NOMO-1 treated with DMSO at 0.1 percent for 48 hours (cell line): ENCODE measurements at regions not wholly inside any gene's neighbourhood (a gene's known extent, or its start where the extent isn't known, plus 50 kb on each side); places are given as distances from the start of the nearest gene placed in this dataset.

Experiments
- DNase-seq: peaks from one replicate; lab custom pipeline; 2025; ENCODE audit not compliant: unreplicated experiment; lab: John Stamatoyannopoulos, UW

GRCh38 chr7:121623130-121623872 lies 227.2 kb upstream of the FAM3C start:
- DNase-seq: no peak

GRCh38 chr7:121621937-121622336 lies 225.8 kb upstream of the FAM3C start:
- no peak for DNase-seq

DNA sequence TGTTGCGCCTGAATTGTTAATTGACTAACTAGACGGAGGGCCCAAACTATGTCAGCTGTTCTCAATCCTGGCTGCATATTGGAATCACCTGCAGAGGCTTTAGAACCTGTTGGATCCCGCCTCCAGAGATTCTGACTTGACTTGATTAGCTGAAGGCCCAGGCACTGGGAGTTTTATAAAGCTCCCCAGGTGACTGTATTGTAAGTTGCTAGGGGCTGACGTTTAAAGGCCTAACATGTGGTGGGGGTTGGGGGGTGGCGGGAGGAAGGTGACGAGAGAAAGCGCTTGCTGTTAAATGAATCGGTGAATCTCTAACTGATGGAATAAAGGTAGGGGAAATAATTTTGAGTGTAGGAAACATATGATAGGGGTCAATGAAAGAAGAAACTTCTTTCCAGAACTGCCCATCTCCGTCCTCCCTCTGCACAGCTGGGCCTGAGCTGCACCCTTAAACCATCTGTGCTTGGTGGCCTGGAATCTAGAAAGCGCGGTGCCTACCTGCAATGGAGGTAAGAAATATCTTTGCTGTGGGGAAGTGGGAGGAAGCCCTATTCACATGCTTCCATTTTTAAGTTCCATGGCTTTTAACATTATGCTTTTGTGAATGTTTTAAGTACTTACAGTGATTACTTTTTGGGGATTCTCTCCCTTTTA lies 225.0 kb upstream of the FAM3C start:
- no peak for DNase-seq

GRCh38 chr7:121620206-121620605 lies 224.1 kb upstream of the FAM3C start:
- no peak for DNase-seq

GRCh38 chr7:121618182-121618581 lies 222.1 kb upstream of the FAM3C start:
- DNase-seq: no peak

DNA sequence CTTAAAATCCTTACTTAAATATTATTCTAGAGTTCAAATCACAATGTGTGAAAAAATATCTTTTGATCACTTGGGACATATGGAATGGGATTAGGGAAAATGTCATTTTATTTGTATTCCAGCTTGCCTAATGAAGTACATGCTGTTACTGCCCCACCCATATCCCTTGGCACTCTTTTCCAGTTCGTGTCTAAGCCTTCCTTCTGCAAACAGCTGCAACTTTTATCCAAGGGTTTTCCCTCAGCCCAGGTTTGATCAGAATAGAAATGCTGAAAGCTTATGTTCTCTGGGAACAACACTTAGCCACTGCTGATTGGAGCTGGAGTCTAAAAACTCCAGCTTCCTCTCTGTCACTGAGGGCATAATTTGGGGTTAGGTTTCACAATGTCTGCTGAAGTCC lies 214.1 kb upstream of the FAM3C start:
- no peak for DNase-seq

- no peak for DNase-seq
Measured at GRCh38 chr7:121609208-121609607, 213.1 kb upstream of the FAM3C start.

DNA sequence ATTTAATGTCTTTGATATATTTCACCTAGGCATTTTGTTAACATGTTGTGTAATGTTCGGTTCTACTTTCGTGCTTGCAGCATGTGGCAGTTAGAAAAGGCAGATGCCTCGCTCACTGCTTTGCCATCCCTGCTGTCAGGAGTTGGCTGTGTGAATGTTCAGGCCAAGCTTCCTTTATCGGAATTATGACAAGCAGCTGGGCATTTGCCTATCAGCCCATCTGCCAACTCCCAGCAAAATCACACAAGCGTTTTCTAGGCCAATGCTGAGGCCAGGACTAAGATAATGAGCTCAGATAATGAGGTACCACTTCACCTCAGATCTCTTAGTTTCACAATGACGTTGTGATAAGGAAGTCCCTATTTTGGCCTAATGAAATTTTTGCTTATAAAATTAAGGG lies 212.7 kb upstream of the FAM3C start:
- DNase-seq: no peak

DNA sequence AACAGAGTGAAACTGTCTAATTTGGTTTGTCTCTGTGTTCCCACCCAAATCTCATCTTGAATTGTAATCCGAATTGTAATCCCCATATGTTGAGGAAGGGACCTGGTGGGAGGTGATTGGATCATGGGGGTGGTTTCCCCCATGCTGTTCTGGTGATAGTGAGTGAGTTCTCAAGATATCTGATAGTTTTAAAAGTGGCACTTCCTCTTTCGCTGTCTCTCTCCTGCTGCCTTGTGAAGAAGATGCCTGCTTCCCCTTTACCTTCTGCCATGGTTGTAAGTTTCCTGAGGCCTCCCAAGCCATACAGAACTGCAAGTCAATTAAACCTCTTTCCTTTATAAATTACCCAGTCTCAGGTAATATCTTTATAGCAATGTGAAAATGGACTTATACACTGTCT lies 212.1 kb upstream of the FAM3C start:
- DNase-seq: peak; percentile 0

- DNase-seq: no peak
Measured at GRCh38 chr7:121605317-121605680, 209.2 kb upstream of the FAM3C start.

GRCh38 chr7:121604627-121605316 lies 208.7 kb upstream of the FAM3C start:
- no peak for DNase-seq

GRCh38 chr7:121603886-121604285 lies 207.8 kb upstream of the FAM3C start:
- no peak for DNase-seq

DNA sequence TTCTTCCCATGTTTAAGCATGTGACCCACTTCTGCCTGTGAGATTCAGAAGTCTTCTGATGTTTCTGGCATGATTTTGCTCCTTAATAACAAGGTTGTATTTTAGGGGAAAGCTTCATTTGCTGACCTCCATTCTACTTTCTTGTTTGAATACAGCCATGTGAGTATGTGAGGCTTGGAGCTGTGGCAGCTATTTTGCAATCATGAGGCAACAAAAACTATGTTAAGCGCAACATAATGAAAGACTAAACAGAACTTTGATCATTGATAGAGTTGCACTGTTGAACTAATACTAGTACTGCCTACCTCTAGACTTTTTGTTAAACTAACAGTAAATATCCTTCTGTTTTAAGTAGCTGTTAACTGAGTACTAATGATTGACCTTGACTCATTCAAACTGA lies 203.8 kb upstream of the FAM3C start:
- no peak for DNase-seq

- DNase-seq: no peak
Measured at GRCh38 chr7:121595758-121596696, 199.9 kb upstream of the FAM3C start.

DNA sequence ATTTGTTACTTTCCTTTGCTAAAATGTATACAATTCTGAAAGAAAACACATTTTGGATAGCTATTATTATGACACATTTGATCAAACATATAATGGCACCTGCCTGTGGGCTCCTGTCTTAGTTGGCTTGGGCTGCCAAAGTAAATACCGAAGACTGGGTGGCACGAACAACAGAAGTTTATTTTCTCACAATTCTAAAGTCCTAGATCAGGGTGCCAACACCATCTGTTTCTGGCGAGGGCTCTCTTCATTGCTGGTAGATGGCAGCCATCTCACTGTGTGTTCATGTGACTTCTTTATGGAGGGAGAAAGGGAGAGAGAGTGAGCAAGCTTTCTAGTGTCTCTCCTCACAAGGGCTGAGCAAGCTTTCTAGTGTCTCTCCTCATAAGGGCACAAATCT lies 195.8 kb upstream of the FAM3C start:
- DNase-seq: no peak

DNA sequence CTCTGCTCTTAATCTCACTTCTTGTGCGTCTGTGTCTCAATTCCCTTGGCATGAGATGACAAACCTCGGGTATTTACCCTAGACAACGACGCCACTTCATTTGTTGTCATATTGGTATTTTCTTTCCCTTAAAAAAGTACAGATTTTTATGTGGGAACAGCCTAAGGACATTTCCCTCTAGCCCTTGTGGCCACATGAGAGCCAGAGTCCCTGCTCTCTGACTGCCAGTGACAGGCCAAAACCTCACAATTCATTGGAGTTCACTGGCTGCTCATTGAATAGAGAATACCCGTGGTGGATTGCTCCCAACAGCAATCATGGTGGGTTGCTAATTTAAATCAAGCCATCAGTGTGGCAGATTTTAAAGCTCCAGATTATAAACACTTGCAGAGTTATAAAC lies 191.3 kb upstream of the FAM3C start:
- no peak for DNase-seq

DNA sequence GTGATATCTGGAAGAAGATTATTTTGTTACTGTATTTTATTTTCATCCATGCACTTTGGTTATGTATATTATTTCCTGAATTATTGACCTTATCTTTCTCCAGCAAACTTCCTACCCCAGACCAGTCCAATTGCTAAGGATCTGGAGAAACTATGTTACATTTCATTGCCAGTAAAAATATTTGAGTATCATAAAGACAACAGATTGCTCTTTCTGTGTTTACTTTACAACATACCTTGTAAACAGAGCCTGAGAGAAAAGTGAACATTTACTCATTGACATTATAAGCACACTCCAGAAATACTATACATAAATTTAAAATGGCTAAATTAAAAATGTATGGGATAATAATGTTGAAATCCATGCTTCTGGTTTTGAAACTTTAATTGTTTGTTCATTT lies 186.2 kb upstream of the FAM3C start:
- no peak for DNase-seq

DNA sequence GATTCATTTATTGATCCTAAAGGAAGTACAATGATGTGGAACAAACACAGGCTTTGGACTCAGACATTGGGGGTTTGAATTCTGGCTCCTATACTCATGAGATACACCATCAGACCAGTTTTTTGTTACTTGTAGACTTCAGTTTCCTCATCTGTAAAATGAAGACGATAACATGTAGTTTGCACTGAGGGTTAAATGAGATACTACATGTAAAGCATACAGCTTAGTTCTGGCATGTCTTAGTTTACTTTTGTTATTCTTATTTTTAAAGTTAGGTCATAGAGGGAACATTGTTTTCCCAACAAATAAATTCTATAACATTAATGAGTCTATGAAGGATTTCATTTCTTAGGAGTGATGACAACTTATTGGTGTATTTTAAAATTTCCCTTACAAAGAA lies 183.5 kb upstream of the FAM3C start:
- no peak for DNase-seq

DNA sequence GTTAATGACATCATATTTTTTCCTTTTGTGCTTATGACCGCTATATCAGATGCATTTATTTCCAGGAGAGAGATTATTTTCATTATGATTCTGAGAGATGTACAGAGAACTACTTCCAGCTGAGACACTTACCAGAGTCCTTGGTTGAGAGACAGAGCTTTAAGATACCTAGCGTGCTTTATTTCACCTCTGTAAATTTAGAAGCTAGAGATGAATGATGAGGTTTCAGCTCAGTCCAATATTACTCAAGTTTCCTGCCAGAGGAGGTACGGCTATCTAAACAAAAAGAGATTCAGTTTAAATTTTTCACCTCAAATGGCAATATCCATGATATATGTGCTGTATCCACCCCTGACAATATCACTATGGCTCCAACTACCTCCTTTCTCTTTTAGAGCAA lies 182.6 kb upstream of the FAM3C start:
- DNase-seq: no peak

DNA sequence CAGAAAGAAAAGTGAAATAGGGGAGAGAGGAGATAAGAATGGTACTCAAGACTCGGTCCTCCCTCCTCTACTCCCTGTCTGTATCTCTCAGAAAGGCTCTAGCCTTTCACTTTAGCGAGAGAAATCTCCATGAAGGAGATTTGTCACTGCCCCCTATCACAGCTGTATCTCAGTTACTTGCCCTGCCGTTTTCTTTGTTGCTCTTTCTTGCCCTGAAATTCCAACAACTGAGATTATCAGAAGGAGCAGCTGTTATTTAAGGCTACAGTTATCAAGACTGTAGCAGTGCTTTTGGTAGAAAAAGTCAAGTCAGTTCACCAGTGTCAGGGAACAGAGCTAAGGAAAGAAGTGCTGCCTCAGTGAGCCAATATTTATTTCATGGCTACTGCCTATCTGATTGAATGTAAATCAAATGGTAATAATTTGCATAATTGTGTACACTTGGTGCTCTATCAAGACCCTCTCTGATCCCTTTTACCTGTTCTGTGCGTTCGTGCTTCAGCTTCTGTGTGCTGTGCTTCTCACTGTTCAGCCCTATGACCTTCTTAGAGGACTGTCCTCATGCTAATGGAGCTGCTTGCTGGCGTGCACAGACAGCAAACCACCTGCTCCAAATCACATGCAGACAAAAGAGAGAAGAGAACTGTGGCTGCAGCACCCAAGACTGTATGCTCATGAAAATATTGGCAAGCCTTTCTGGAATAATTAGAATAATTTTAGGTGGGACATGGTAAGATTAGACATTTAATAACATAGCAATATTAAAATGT lies 180.2 kb upstream of the FAM3C start:
- DNase-seq: no peak
